ENCODE measurements at regions not wholly inside any gene's neighbourhood (a gene's known extent, or its start where the extent isn't known, plus 50 kb on each side); places are given as distances from the start of the nearest gene placed in this dataset.

- no peak for DNase-seq (ENCODE audit: low spot score)
- Histone ChIP-seq H3K4me1 (replicated peaks) (no peaks in the 10 kb centered on the region), H3K27ac (no peak overlapping the region), H3K4me3 (no peak overlapping the region), H3K27me3 (replicated peaks; ENCODE audit: insufficient read depth) (no peaks in the 10 kb centered on the region), H3K36me3 (no peaks in the 10 kb centered on the region), H3K9me3 (no peaks in the 10 kb centered on the region)
- no peak for TF ChIP-seq POLR2A (IDR thresholded peaks at IDR 0.05)
- no peak for TF ChIP-seq CTCF (IDR thresholded peaks at IDR 0.05)
- TF ChIP-seq POLR2AphosphoS5 (IDR thresholded peaks at IDR 0.05), result no peak
- 88% methylated on average over 25 of the region's 25 CpGs for WGBS
- intact Hi-C loops (cut with DNase I), result no loop called here
These were observed 126.3 kb upstream of the RTL1 start for GRCh38 chr14:101029668-101030290.

- intact Hi-C loops (cut with DNase I), result no loop called here
- no peaks in the 10 kb centered on the region for H3K36me3 ChIP-seq
- no peak for TF ChIP-seq POLR2AphosphoS5 (IDR thresholded peaks at IDR 0.05)
- no peaks in the 10 kb centered on the region for H3K4me1 ChIP-seq (replicated peaks)
- no peak overlapping the region for H3K27ac ChIP-seq
- H3K9me3 ChIP-seq, result no peaks in the 10 kb centered on the region
- no peaks in the 10 kb centered on the region for H3K27me3 ChIP-seq (replicated peaks; ENCODE audit: insufficient read depth)
- DNase-seq (ENCODE audit: low spot score), result no peak
- WGBS, result 91% methylated on average over 14 of the region's 14 CpGs
- H3K4me3 ChIP-seq, result no peak overlapping the region
These were observed 127.1 kb upstream of the RTL1 start for GRCh38 chr14:101030586-101030985.

- Histone ChIP-seq H3K36me3 (no peaks in the 10 kb centered on the region), H3K27ac (no peak overlapping the region), H3K9me3 (no peaks in the 10 kb centered on the region), H3K4me1 (replicated peaks) (no peaks in the 10 kb centered on the region), H3K27me3 (replicated peaks; ENCODE audit: insufficient read depth) (no peaks in the 10 kb centered on the region), H3K4me3 (no peak overlapping the region)
- WGBS, result 93% methylated on average over 14 of the region's 14 CpGs
- no peak for TF ChIP-seq CTCF (IDR thresholded peaks at IDR 0.05)
- intact Hi-C loops (cut with DNase I), result no loop called here
- DNase-seq (ENCODE audit: low spot score), result no peak
These were observed 127.7 kb upstream of the RTL1 start for GRCh38 chr14:101031186-101031585.

GRCh38 chr14:101031721-101032120 is 128.2 kb upstream of the RTL1 start:
- DNase-seq (ENCODE audit: low spot score), result no peak
- no peaks in the 10 kb centered on the region for H3K36me3 ChIP-seq

GRCh38 chr14:101032433-101032832 is 128.9 kb upstream of the RTL1 start:
- WGBS, result 79% methylated on average over 6 of the region's 6 CpGs
- H3K27ac ChIP-seq, result no peak overlapping the region
- no peaks in the 10 kb centered on the region for H3K9me3 ChIP-seq
- H3K4me1 ChIP-seq (replicated peaks), result no peaks in the 10 kb centered on the region
- H3K4me3 ChIP-seq, result no peak overlapping the region
- no peak for TF ChIP-seq POLR2AphosphoS5 (IDR thresholded peaks at IDR 0.05)
- TF ChIP-seq POLR2A (IDR thresholded peaks at IDR 0.05), result no peak
- no peak for TF ChIP-seq CTCF (IDR thresholded peaks at IDR 0.05)
- intact Hi-C loops (cut with DNase I), result no loop called here
- no peaks in the 10 kb centered on the region for H3K36me3 ChIP-seq
- DNase-seq (ENCODE audit: low spot score), result no peak
- H3K27me3 ChIP-seq (replicated peaks; ENCODE audit: insufficient read depth), result no peaks in the 10 kb centered on the region

More at GRCh38 chr14:101031721-101032120, 128.2 kb upstream of the RTL1 start:
- no peak overlapping the region for H3K4me3 ChIP-seq
- no peaks in the 10 kb centered on the region for H3K27me3 ChIP-seq (replicated peaks; ENCODE audit: insufficient read depth)
- intact Hi-C loops (cut with DNase I), result no loop called here
- no peak for TF ChIP-seq CTCF (IDR thresholded peaks at IDR 0.05)
- no peak for TF ChIP-seq POLR2A (IDR thresholded peaks at IDR 0.05)
- no peak for TF ChIP-seq POLR2AphosphoS5 (IDR thresholded peaks at IDR 0.05)
- H3K27ac ChIP-seq, result no peak overlapping the region
- no peaks in the 10 kb centered on the region for H3K4me1 ChIP-seq (replicated peaks)
- WGBS, result 92% methylated on average over 17 of the region's 17 CpGs
- no peaks in the 10 kb centered on the region for H3K9me3 ChIP-seq

All from prostate gland (tissue), 2 donors.